Epithelial cell of esophagus (primary cell): ENCODE measurements at regions not wholly inside any gene's neighbourhood (a gene's known extent, or its start where the extent isn't known, plus 50 kb on each side); places are given as distances from the start of the nearest gene placed in this dataset.

ENCODE experiments used
- DNase-seq: peaks from one replicate; pipeline ENCODE4 v3.0.0; 2010; ENCODE audit warnings: low read depth
- H3K4me3 ChIP-seq: 2 replicates; pipeline ENCODE4 v1.5.1; 2011; ENCODE audit warnings: mild to moderate bottlenecking, low read length, control low read depth
- CTCF ChIP-seq: IDR thresholded peaks from 2 replicates; pipeline ENCODE4 v1.5.1; 2011; ENCODE audit warnings: low read depth, mild to moderate bottlenecking, low read length, control low read depth, inconsistent platforms; ENCODE audit not compliant: insufficient read depth; ENCODE audit errors: missing control alignments

- DNase-seq: no peak
- H3K4me3 ChIP-seq: no peak overlapping the region
- no peak for TF ChIP-seq CTCF
These were observed 67.4 kb upstream of the ADGRA1 start for GRCh38 chr10:133020193-133020817.

GRCh38 chr10:133019651-133020050 is 68.1 kb upstream of the ADGRA1 start:
- DNase-seq: no peak
- no peak overlapping the region for H3K4me3 ChIP-seq
- TF ChIP-seq CTCF: no peak

GRCh38 chr10:133019191-133019590 is 68.5 kb upstream of the ADGRA1 start:
- no peak for DNase-seq
- no peak for TF ChIP-seq CTCF
- H3K4me3 ChIP-seq: no peak overlapping the region

GRCh38 chr10:133018491-133018890 is 69.2 kb upstream of the ADGRA1 start:
- DNase-seq: no peak
- TF ChIP-seq CTCF: no peak
- no peak overlapping the region for H3K4me3 ChIP-seq

- no peak for TF ChIP-seq CTCF
- H3K4me3 ChIP-seq: no peak overlapping the region
- DNase-seq: no peak
These were observed 70.5 kb upstream of the ADGRA1 start for GRCh38 chr10:133017203-133017601.

GRCh38 chr10:133016493-133017202 is 71.1 kb upstream of the ADGRA1 start:
- no peak for TF ChIP-seq CTCF
- DNase-seq: no peak

More at GRCh38 chr10:133016493-133017202, 71.1 kb upstream of the ADGRA1 start:
- H3K4me3 ChIP-seq: no peak overlapping the region
